ENCODE measurements at regions not wholly inside any gene's neighbourhood (a gene's known extent, or its start where the extent isn't known, plus 50 kb on each side); places are given as distances from the start of the nearest gene placed in this dataset.

- TF ChIP-seq CTCF (IDR thresholded peaks at IDR 0.05; ENCODE audit: poor library complexity, severe bottlenecking) = no peak
- no peak for TF ChIP-seq EZH2 (IDR thresholded peaks at IDR 0.05; ENCODE audit: borderline replicate concordance, insufficient read depth, low read length, poor library complexity, severe bottlenecking)
These were observed 206.7 kb downstream of the AACS start for GRCh38 chr12:125271892-125272291.
